ENCODE measurements at regions not wholly inside any gene's neighbourhood (a gene's known extent, or its start where the extent isn't known, plus 50 kb on each side); places are given as distances from the start of the nearest gene placed in this dataset.

DNA sequence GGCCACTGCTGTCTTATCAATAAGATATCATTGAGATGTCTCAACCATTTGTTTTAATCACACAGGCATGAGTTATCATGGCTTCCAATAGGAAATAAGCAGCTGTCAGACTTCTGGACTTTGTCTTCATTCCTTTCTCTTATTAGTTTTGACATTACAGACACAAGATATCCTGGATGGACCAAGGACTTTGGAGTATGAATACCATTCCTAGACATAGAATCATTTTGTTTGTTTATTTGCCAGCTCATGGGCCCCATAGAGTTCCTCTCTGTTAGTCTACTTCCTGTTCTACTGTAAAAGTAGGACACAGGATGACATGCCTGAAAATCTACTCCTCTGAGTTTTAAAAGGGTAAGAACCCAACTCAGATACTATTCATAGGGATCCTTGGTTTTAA lies 77.7 kb upstream of the KCNJ16 start:
- no peaks in the 10 kb centered on the region for H3K9me3 ChIP-seq (ENCODE audit: control insufficient read depth in 2 of 3, low read length in 3 of 3)
- H3K27me3 Mint-ChIP-seq = peaks cover 0 to 8% (median 0%) of the 10 kb centered on the region in 5 donors
- ATAC-seq = no peak
- H3K36me3 ChIP-seq (ENCODE audit: control insufficient read depth in 2 of 3, insufficient read depth in 3 of 3, low read length in 3 of 3) = no peaks in the 10 kb centered on the region
- POLR2A ChIA-PET = no interaction called here
- no peak overlapping the region for H3K4me3 ChIP-seq (ENCODE audit: low read length)
- H3K27me3 ChIP-seq (ENCODE audit: control insufficient read depth in 2 of 2, insufficient read depth in 2 of 2, low read length in 2 of 2) = no peaks in the 10 kb centered on the region
- CTCF ChIA-PET = no interaction called here
- intact Hi-C loops (cut with micrococcal nuclease) = no loop called here
- H3K4me1 ChIP-seq (ENCODE audit: control insufficient read depth in 2 of 2, insufficient read depth in 2 of 2, low read length in 2 of 2) = no peaks in the 10 kb centered on the region
- H3K27ac Mint-ChIP-seq = no peak overlapping the region
- peaks cover 0 to 22% (median 3%) of the 10 kb centered on the region in 11 donors for H3K9me3 Mint-ChIP-seq
- DNase-seq = no peak
- no peak overlapping the region for H3K27ac ChIP-seq (ENCODE audit: low read depth, low read length)
- no peaks in the 10 kb centered on the region for H3K36me3 Mint-ChIP-seq
- H3K4me3 Mint-ChIP-seq = no peak overlapping the region
- H3K4me1 Mint-ChIP-seq = no peaks in the 10 kb centered on the region

DNA sequence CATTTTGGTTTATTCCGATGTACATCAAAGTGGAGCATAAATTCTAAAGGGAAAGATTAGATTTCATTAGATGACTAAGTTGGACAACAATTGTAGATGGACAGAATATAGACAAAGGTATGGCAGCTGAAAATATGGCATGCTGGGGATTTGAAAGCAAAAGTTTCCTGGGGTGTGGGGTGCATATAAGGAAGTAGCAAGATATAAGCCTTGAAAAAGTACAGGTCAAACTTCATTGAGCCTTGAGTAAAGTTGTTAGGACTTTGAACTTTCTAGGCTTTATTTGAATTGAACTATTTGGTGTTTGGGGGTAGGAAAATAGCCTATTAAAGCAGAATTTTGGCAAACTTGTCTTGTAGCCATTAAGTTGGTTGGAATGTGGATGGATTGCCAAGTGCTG lies 75.8 kb upstream of the KCNJ16 start:
- H3K4me1 ChIP-seq (ENCODE audit: control insufficient read depth in 2 of 2, insufficient read depth in 2 of 2, low read length in 2 of 2) = no peaks in the 10 kb centered on the region
- DNase-seq (no peak), ATAC-seq (no peak)
- H3K4me1 Mint-ChIP-seq = no peaks in the 10 kb centered on the region
- no peaks in the 10 kb centered on the region for H3K9me3 ChIP-seq (ENCODE audit: control insufficient read depth in 2 of 3, low read length in 3 of 3)
- intact Hi-C loops (cut with micrococcal nuclease) = no loop called here
- ChIA-PET CTCF (no interaction called here), POLR2A (no interaction called here)
- no peak overlapping the region for H3K27ac Mint-ChIP-seq
- H3K27me3 Mint-ChIP-seq = peaks cover 0 to 8% (median 0%) of the 10 kb centered on the region in 5 donors
- no peak overlapping the region for H3K4me3 Mint-ChIP-seq
- H3K36me3 ChIP-seq (ENCODE audit: control insufficient read depth in 2 of 3, insufficient read depth in 3 of 3, low read length in 3 of 3) = no peaks in the 10 kb centered on the region
- no peaks in the 10 kb centered on the region for H3K27me3 ChIP-seq (ENCODE audit: control insufficient read depth in 2 of 2, insufficient read depth in 2 of 2, low read length in 2 of 2)
- H3K4me3 ChIP-seq (ENCODE audit: low read length) = no peak overlapping the region
- no peak overlapping the region for H3K27ac ChIP-seq (ENCODE audit: low read depth, low read length)
- H3K36me3 Mint-ChIP-seq = no peaks in the 10 kb centered on the region
- peaks cover 0 to 10% (median 3%) of the 10 kb centered on the region in 11 donors for H3K9me3 Mint-ChIP-seq

- Mint-ChIP-seq H3K4me3 (no peak overlapping the region), H3K27me3 (no peaks in the 10 kb centered on the region), H3K36me3 (no peaks in the 10 kb centered on the region), H3K4me1 (no peaks in the 10 kb centered on the region), H3K9me3 (peaks cover 0 to 4% (median 0%) of the 10 kb centered on the region in 11 donors), H3K27ac (no peak overlapping the region)
- H3K4me3 ChIP-seq (ENCODE audit: low read length) = no peak overlapping the region
- no peaks in the 10 kb centered on the region for H3K9me3 ChIP-seq (ENCODE audit: control insufficient read depth in 2 of 3, low read length in 3 of 3)
- no peaks in the 10 kb centered on the region for H3K36me3 ChIP-seq (ENCODE audit: control insufficient read depth in 2 of 3, insufficient read depth in 3 of 3, low read length in 3 of 3)
- DNase-seq (no peak), ATAC-seq (no peak)
- H3K4me1 ChIP-seq (ENCODE audit: control insufficient read depth in 2 of 2, insufficient read depth in 2 of 2, low read length in 2 of 2) = no peaks in the 10 kb centered on the region
- no peak overlapping the region for H3K27ac ChIP-seq (ENCODE audit: low read depth, low read length)
- intact Hi-C loops (cut with micrococcal nuclease) = no loop called here
- no peaks in the 10 kb centered on the region for H3K27me3 ChIP-seq (ENCODE audit: control insufficient read depth in 2 of 2, insufficient read depth in 2 of 2, low read length in 2 of 2)
- ChIA-PET POLR2A (no interaction called here), CTCF (no interaction called here)
These were observed 68.9 kb upstream of the KCNJ16 start for GRCh38 chr17:70006159-70006558.

DNA sequence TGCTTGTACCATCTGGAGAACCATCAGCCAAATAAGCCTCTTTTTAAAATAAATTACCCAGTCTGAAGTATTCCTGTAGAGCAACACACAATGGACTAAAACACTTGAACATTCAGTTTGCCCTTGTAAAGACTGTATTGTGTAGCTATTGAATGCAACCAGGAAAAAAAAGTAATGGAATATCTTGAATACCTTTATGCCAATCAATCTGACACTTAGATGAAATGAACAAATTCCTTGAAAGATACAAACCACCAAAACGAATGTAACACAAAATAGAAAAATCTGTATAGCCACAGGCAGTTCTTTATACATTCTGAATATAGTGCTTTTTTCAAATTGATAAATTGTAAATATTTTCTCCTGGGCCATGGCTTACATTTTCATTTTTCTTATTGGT lies 63.3 kb upstream of the KCNJ16 start:
- DNase-seq (no peak), ATAC-seq (no peak)
- Histone ChIP-seq H3K4me3 (ENCODE audit: low read length) (no peak overlapping the region), H3K36me3 (ENCODE audit: control insufficient read depth in 2 of 3, insufficient read depth in 3 of 3, low read length in 3 of 3) (no peaks in the 10 kb centered on the region), H3K4me1 (ENCODE audit: control insufficient read depth in 2 of 2, insufficient read depth in 2 of 2, low read length in 2 of 2) (no peaks in the 10 kb centered on the region), H3K9me3 (ENCODE audit: control insufficient read depth in 2 of 3, low read length in 3 of 3) (no peaks in the 10 kb centered on the region), H3K27ac (ENCODE audit: low read depth, low read length) (no peak overlapping the region), H3K27me3 (ENCODE audit: control insufficient read depth in 2 of 2, insufficient read depth in 2 of 2, low read length in 2 of 2) (no peaks in the 10 kb centered on the region)
- Mint-ChIP-seq H3K4me1 (no peaks in the 10 kb centered on the region), H3K36me3 (no peaks in the 10 kb centered on the region), H3K4me3 (no peak overlapping the region), H3K9me3 (peaks cover 0 to 7% (median 0%) of the 10 kb centered on the region in 11 donors), H3K27me3 (peaks cover 0 to 4% (median 0%) of the 10 kb centered on the region in 5 donors), H3K27ac (no peak overlapping the region)
- intact Hi-C loops (cut with micrococcal nuclease) = no loop called here
- ChIA-PET POLR2A (no interaction called here), CTCF (no interaction called here)

GRCh38 chr17:70013911-70014310 lies 61.1 kb upstream of the KCNJ16 start:
- H3K4me3 ChIP-seq (ENCODE audit: low read length) = no peak overlapping the region
- no peak for DNase-seq
- Mint-ChIP-seq H3K27ac (no peak overlapping the region), H3K4me3 (no peak overlapping the region), H3K36me3 (no peaks in the 10 kb centered on the region), H3K4me1 (no peaks in the 10 kb centered on the region), H3K9me3 (peaks cover 0 to 7% (median 0%) of the 10 kb centered on the region in 11 donors), H3K27me3 (peaks cover 0 to 4% (median 0%) of the 10 kb centered on the region in 5 donors)
- H3K4me1 ChIP-seq (ENCODE audit: control insufficient read depth in 2 of 2, insufficient read depth in 2 of 2, low read length in 2 of 2) = no peaks in the 10 kb centered on the region
- H3K27ac ChIP-seq (ENCODE audit: low read depth, low read length) = no peak overlapping the region
- no peaks in the 10 kb centered on the region for H3K36me3 ChIP-seq (ENCODE audit: control insufficient read depth in 2 of 3, insufficient read depth in 3 of 3, low read length in 3 of 3)
- H3K27me3 ChIP-seq (ENCODE audit: control insufficient read depth in 2 of 2, insufficient read depth in 2 of 2, low read length in 2 of 2) = no peaks in the 10 kb centered on the region
- H3K9me3 ChIP-seq (ENCODE audit: control insufficient read depth in 2 of 3, low read length in 3 of 3) = no peaks in the 10 kb centered on the region
- ChIA-PET CTCF (no interaction called here), POLR2A (no interaction called here)
- intact Hi-C loops (cut with micrococcal nuclease) = no loop called here
- no peak for ATAC-seq

GRCh38 chr17:70017112-70017511 lies 57.9 kb upstream of the KCNJ16 start:
- no peaks in the 10 kb centered on the region for H3K36me3 Mint-ChIP-seq
- no peak for ATAC-seq
- intact Hi-C loops (cut with micrococcal nuclease) = no loop called here
- peaks cover 0 to 8% (median 0%) of the 10 kb centered on the region in 5 donors for H3K27me3 Mint-ChIP-seq
- no peaks in the 10 kb centered on the region for H3K4me1 Mint-ChIP-seq
- H3K9me3 Mint-ChIP-seq = peaks cover 0 to 7% (median 0%) of the 10 kb centered on the region in 11 donors
- H3K27ac ChIP-seq (ENCODE audit: low read depth, low read length) = no peak overlapping the region
- no peak overlapping the region for H3K4me3 ChIP-seq (ENCODE audit: low read length)
- POLR2A ChIA-PET = no interaction called here
- no peak for DNase-seq
- CTCF ChIA-PET = no interaction called here
- H3K27ac Mint-ChIP-seq = no peak overlapping the region
- no peaks in the 10 kb centered on the region for H3K36me3 ChIP-seq (ENCODE audit: control insufficient read depth in 2 of 3, insufficient read depth in 3 of 3, low read length in 3 of 3)
- no peaks in the 10 kb centered on the region for H3K27me3 ChIP-seq (ENCODE audit: control insufficient read depth in 2 of 2, insufficient read depth in 2 of 2, low read length in 2 of 2)
- H3K4me3 Mint-ChIP-seq = no peak overlapping the region
- H3K4me1 ChIP-seq (ENCODE audit: control insufficient read depth in 2 of 2, insufficient read depth in 2 of 2, low read length in 2 of 2) = no peaks in the 10 kb centered on the region
- H3K9me3 ChIP-seq (ENCODE audit: control insufficient read depth in 2 of 3, low read length in 3 of 3) = no peaks in the 10 kb centered on the region

DNA sequence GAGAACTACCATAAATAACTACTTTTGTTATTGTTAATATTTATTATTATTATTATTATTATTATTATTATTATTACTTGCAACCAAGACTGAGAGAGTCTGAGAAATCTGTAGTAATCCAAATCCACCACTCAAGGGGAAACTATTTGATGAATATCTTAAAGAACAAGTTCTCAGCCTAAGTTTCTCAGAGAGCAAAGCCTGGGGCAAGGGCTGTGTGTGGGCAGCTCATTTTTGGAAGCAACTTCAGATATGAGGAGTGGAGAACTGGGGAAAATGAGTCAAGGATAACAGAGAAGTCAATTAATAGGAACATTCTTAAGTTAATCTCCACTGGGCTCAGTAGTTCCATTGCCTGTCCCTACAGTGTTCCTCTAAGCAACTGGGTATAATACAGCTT lies 57.1 kb upstream of the KCNJ16 start:
- H3K9me3 Mint-ChIP-seq = peaks cover 0 to 7% (median 0%) of the 10 kb centered on the region in 11 donors
- no peak overlapping the region for H3K27ac Mint-ChIP-seq
- intact Hi-C loops (cut with micrococcal nuclease) = no loop called here

More for the DNA sequence above, 57.1 kb upstream of the KCNJ16 start:
- POLR2A ChIA-PET = no interaction called here
- H3K36me3 Mint-ChIP-seq = no peaks in the 10 kb centered on the region
- H3K4me1 ChIP-seq (ENCODE audit: control insufficient read depth in 2 of 2, insufficient read depth in 2 of 2, low read length in 2 of 2) = no peaks in the 10 kb centered on the region
- no peak overlapping the region for H3K27ac ChIP-seq (ENCODE audit: low read depth, low read length)
- H3K4me3 Mint-ChIP-seq = no peak overlapping the region
- no peaks in the 10 kb centered on the region for H3K9me3 ChIP-seq (ENCODE audit: control insufficient read depth in 2 of 3, low read length in 3 of 3)
- H3K4me1 Mint-ChIP-seq = no peaks in the 10 kb centered on the region
- peaks cover 0 to 8% (median 0%) of the 10 kb centered on the region in 5 donors for H3K27me3 Mint-ChIP-seq
- H3K36me3 ChIP-seq (ENCODE audit: control insufficient read depth in 2 of 3, insufficient read depth in 3 of 3, low read length in 3 of 3) = no peaks in the 10 kb centered on the region
- CTCF ChIA-PET = no interaction called here
- ATAC-seq (no peak), DNase-seq (no peak)
- no peak overlapping the region for H3K4me3 ChIP-seq (ENCODE audit: low read length)
- H3K27me3 ChIP-seq (ENCODE audit: control insufficient read depth in 2 of 2, insufficient read depth in 2 of 2, low read length in 2 of 2) = no peaks in the 10 kb centered on the region

Data from naive thymus-derived CD4-positive, alpha-beta T cell (primary cell).